ENCODE measurements at regions not wholly inside any gene's neighbourhood (a gene's known extent, or its start where the extent isn't known, plus 50 kb on each side); places are given as distances from the start of the nearest gene placed in this dataset.

GRCh38 chr7:41445432-41445831 is 257.5 kb downstream of the INHBA start:
- no peak for TF ChIP-seq CTCF (conservative IDR thresholded peaks at IDR 0.05; ENCODE audit: low read length)
- no peak for TF ChIP-seq EZH2phosphoT487 (IDR thresholded peaks at IDR 0.05; ENCODE audit: borderline replicate concordance)
